Right ventricle myocardium superior (tissue), 1 donor: ENCODE measurements at regions not wholly inside any gene's neighbourhood (a gene's known extent, or its start where the extent isn't known, plus 50 kb on each side); places are given as distances from the start of the nearest gene placed in this dataset.
A peak's percentile ranks its signal among the peaks of the same experiment; 100 is the strongest.

Source experiments
- ATAC-seq: fragments of 200-7000 bp; cut with Tn5 transposase; one replicate; pipeline ENCODE4 v1.9.1; 2020; ENCODE audit warnings: mild to moderate bottlenecking; ENCODE audit not compliant: poor library complexity
- DNase-seq: peaks from one replicate; pipeline ENCODE4 v3.0.0-alpha.2; 2020
- intact Hi-C: fragments of 100-400 bp; cut with DNase I; formaldehyde crosslinking; loops from one replicate; pipeline ENCODE4 v1.11.2; 2022
- donor health status: DM: no; HTN: yes; CAD: no; lungs with severe emphysema.

DNA sequence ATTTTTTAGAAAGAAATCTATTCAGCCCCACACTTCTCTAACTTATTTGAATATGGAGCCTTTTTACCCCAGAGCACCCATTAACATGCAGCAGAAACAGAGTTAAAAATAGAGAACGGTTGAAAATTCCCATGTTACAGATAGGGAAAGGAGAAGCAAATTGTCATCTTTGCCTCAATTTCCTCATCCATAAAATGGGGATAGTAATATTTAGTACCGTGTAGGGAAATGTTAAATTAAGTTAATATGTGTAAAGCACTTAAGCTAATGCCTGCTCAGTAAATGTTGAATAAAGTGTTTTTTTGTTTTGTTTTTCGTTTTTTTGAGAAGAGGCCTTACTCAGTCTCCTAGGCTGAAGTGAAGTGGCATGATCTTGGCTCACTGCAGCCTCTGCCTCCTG is 50.3 kb downstream of the NAV1 start:
- ATAC-seq: no peak

DNA sequence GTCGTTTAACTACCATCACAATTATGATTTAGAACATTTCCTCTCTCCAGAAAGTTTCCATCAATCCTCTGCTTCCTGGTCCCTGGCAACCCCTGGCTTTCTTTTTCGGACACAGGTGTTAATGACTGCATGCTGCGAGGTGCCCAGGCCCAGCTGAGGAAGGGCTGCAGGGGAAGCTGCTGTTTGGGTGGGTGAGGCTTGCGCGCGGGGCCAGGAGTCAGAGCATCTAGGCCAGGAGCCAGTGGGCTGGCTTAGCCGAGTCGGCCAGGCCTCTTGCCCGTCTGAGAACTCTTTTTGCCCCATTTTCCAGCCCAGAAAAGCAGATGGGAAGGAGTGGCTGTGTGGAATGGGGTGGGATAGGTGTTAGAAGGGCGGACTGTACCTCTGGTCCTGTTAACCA is 51.5 kb downstream of the NAV1 start:
- no peak for ATAC-seq
- DNase-seq: no peak
- intact Hi-C loops: no loop called here

More for the DNA sequence above, 50.3 kb downstream of the NAV1 start:
- intact Hi-C loops: no loop called here
- DNase-seq: no peak

DNA sequence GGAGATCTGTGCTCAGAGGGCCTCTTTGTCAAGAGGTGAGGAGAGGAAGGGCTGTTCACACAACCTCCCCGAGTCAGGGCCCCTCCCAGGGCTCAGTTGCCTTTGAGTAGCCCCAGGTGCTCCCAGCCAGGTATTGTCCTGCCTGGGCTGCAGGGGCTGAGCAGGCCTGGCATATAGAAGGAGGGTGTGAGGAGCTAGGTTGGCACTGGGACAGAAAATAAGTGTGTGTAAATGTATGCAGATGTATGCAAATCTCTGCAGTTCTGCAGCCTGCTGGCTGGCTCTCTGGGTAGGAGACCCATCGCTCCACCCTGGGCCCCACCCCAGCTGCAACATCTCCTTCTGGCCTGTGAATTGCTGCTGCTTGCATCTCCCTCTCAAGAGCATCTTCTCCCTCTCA is 52.4 kb downstream of the NAV1 start:
- ATAC-seq (no peak), DNase-seq (no peak)
- intact Hi-C loops: no loop called here

DNA sequence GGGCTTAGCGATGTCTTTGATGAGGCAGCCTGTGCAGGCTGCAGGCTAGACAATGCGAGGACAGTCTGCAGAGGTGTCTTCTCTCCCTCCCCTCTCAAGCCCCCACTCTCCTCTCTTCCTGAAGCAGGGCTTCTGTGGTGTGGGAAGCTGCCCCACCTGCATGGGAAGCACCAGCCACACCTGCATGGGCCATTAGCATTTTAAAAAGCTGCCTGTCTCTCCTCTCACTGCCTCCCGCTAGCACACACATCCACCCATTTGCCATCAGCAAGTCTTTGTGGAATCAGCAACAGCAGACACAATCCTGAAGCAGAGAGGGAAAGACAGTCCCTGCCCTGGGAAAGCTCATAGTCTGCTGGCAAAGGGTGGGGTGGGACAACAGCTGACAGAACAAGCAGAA is 53.1 kb downstream of the NAV1 start:
- DNase-seq (no peak), ATAC-seq (no peak)
- intact Hi-C loops: no loop called here

DNA sequence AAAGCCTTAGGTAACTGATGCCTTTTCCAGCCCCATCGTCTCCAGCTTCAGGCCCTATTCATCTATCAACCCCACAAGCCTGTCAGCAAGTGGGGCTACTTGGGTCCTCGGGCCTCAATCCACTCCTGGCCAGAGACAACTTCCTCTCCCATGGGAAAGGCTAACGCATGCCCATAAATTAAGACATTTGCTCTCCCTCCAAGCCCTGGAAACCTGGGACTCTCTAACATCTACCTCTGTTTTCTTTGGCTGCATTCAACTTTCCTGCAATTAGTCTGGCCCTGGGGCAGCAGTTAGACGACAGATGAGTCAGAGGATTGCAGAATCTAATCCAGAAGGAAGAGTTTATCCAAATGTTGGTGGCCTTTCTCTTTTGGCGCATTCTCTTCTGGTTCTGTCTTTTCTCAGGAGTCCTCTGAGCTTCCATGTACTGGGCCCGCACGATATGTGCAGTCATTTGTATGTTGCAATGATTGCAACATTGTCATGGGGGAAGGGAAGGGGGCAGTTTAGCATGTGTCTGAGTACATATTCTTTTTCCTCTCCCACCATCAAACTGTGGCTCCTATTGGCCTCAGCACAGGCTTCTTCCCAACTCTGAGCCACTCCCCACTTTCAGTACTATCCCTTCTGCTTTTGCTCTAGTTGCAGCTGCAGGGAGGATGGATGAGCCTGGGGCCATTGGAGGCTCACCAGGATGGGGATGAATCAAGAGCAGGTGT is 54.4 kb downstream of the NAV1 start:
- DNase-seq (peak; percentile 48), ATAC-seq (peak; percentile 87)
- intact Hi-C loops: no loop called here

DNA sequence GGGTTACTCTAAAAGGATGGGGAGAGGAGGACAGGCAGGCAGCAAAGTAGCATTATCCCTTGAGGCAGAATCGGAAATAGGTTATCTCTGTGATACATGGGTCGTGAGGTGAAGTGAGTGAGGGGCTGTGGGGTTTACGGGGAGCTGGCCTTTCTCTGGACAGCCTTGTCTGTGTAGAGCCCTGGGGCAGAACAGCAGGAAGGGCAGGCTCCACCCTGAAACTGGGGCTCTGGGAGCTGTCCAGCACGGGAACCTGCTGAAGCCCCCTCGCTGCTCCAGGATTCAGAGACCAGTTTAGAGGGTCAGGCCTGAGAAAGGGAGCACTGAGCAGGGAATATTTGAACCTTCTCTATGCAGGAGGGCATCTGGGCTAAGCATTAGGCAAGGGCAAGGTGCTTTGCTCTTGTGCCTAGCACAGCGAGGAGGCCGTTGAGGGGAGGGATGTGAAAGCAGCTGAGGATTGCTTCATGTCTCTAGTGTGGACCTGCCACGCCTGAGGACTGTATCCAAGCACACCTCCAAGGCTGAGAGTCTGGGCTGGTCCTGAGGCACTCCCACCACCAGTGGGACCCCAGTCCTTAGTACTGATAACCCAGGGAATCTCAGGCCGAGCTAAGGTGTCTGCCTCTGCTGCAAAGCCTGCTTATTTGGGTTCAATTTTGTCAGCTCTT is 55.8 kb downstream of the NAV1 start:
- ATAC-seq (no peak), DNase-seq (no peak)
- intact Hi-C loops: no loop called here

DNA sequence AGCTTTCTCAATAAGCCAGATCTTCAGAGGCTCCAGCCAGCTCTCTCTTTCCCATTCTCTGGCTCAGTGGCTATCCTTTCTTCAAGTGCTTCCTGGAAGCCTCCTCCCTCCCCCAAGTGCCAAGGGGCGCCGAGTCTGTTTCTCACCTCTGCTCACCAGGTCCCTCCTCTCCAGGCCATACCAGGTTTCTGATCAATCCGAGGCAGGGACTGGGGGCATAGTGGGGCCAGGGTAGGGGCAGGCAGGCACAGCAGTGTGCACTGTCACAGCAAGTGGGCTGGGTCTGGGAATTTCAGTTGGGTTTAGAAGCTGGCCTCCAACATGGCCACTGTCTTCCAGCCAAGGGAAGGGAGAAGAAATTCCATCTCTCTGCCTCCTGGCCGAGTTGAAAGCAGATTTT is 56.5 kb downstream of the NAV1 start:
- ATAC-seq: no peak
- DNase-seq: no peak
- intact Hi-C loops: no loop called here

DNA sequence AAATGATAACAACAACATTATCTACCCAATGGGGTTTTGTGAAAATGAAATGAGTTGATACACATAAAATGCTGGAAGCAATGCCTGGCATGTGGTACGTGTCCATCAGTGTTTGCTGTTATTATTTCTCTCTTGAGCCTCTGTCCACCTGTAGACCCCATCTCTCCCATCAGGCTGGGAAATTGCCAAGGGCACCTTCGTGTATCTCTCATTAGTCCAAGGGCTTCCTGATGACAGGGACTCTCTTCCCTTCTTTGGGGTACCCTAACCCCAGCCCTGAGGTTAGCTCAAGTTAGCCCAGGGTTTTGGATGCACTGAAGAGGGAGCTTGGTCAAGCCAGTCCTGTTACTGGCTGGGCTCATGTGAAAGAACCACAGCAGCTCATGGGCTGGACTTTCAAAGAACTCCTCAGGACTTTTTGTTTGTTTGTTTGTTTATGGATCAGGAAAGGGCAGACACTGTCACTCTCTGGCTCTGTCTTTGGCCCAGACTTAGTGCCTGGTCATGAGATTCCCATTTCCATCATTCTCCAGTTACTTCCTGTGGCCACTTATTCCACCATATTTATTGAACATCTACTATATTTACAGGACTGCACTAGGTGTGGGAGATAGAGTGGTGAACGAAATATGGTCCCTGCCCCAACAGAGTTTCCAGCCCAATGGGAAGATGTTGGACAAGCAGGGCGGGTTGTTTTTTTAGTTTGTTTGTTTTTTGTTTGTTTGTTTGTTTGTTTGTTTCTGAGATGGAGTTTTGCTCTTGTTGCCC is 57.4 kb downstream of the NAV1 start:
- intact Hi-C loops: no loop called here
- ATAC-seq (no peak), DNase-seq (no peak)

DNA sequence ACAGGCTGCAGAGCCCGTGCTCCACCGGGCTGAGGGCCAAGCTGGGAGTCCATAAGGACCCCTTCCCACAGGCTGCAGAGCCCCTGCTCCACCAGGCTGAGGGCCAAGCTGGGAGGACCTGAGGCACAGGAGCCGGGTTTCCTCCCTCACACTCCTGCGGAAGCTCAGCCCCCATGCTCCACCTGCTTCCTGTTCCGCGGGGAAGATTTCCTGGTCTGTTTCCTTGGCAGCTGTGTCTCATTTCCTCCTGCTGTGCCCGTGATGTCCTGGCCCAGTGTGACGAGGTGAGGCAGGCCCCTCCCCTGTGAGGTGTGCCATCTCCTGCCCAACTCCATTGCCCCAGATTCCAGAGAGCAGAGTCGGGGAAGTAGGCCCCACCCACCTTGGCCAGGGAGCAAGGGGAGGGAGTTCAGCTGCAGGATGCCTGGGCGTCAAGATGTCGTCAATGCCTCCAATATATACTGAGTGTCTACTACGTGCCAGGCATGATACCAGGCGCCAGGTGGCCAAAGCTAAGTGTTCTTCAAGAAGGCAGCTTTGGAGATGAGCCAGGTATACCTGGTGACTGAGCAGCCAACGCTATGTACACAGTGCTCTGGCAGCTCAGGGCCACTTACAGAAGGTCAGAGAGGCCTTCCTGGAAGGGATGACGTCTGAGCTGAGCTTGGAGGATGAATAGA is 58.8 kb downstream of the NAV1 start:
- DNase-seq (peak; percentile 50), ATAC-seq (peak; percentile 14)
- intact Hi-C loops: no loop called here

DNA sequence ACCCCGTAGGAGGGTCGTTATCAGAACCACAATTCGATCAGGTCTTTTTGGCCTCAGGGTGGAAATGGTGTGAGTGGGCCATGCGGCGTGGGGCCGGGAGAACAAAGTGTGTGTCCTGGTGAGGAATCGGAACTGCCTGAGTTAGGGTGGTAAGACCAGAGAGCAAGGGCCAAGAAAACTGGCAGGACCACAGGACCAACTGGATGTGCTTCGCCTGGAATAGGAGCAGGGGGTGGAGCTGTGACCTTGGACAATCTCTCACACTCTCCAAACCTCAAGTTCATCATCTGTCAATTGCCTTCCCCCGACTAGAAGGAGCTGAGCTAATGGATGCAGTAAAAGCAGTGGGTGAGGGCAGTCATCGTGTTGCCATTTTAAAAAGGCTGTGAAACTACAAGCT is 59.5 kb downstream of the NAV1 start:
- ATAC-seq: no peak
- intact Hi-C loops: no loop called here
- DNase-seq: no peak

DNA sequence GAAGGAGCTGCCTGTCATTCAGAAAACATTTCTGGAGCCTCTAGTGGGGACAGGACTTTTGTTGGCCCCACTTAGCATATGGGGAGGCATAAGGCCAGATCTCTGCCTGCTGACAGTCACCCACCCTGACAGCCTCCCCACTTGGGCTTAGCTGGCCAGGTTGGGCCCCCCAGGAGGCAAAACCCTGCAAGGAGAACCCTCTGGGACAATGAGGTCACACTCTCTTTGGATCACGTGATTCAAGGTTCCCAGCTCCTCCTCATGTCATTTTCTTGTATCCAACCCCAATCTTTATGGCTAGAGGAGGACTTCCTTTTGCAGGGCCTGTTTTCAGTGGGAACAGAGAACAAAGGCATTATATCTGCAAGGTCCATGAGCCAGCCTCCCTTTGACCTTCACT is 60.0 kb downstream of the NAV1 start:
- intact Hi-C loops: no loop called here
- ATAC-seq: no peak
- no peak for DNase-seq

DNA sequence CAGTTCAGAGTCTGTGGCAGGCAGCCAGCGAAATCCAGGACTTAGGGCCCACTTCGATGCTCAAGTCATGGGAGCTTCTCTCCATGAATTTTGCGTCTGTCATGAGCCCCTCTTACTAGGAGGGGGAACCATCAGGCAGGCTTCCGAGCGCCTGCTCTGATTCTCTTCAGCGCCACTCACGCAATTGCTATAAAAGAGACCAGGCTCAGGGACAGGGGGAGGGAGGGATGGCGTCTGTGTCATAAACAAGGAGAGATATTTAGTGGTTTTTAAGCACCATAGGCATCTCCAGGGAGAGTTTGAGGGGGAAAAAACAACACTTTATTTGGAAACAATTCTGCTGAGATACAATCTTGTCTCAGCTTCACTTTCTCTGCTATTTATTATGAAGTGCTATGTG is 60.6 kb downstream of the NAV1 start:
- intact Hi-C loops: no loop called here
- DNase-seq (no peak), ATAC-seq (no peak)

DNA sequence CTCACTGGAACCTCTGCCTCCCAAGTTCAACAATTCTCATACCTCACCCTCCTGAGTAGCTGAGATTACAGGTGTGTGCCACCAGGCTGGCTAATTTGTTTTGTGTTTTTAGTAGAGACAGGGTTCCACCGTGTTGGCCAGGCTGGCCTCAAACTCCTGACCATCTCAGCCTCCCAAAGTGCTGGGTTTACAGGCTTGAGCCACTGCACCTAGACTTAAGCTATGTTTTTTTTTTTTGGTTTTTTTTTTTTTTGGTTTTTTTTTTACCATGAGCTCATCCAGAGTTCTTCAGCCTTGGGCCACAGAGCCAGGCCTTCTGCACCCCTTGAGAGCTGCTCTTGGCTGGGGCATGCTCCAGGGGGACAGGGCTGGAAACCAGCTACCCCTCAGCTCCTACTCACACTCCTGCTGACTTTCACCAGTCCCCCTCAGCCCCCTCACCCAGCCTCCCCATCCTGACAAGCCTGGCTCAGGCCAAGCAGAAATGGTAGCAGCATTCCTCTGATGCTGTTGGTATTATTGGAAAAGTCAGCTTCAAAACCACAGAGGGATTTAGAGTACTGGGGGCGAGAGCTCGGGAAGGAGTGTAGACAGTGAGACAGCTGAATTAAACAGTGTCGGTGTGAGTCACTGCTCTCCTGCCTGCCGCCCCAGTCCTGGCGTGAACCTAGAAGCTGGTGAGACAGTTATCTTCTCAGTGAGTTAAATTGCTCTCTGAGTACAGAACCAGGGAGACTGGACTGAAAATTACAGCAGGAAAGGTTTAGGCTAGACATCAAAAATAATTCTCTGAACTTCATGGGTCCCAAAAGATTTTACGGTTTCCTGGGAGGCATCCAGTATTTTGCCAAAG is 63.7 kb downstream of the NAV1 start:
- ATAC-seq (no peak), DNase-seq (no peak)
- intact Hi-C loops: no loop called here

DNA sequence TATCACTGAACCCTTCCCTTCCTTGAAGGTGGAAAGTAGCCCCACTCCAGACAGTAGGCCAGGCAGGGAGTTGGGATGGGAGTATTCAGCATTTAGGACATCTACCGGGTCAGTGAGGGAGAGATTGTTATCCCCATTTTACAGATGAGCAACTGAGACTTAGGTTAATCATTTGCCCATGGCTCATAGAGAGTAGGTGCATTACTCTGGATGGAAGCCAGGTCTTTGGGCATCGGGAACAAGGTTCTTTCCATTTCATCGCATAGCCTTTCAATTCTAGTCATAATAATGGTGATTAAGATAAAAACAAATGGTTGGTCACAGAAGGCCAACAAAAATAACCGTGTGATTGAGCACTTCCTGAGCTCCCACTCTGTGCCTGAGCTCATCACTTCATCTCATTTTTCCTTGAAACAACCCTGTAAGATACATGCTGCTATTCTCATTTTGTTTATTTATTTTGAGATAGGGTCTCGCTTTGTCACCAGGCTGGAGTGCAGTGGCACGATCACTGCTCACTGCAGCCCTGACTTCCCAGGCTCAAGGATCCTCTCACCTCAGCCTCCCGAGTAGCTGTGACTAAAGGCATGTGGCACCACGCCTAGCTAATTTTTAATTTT is 64.8 kb downstream of the NAV1 start:
- intact Hi-C loops: no loop called here
- ATAC-seq: no peak
- DNase-seq: no peak

DNA sequence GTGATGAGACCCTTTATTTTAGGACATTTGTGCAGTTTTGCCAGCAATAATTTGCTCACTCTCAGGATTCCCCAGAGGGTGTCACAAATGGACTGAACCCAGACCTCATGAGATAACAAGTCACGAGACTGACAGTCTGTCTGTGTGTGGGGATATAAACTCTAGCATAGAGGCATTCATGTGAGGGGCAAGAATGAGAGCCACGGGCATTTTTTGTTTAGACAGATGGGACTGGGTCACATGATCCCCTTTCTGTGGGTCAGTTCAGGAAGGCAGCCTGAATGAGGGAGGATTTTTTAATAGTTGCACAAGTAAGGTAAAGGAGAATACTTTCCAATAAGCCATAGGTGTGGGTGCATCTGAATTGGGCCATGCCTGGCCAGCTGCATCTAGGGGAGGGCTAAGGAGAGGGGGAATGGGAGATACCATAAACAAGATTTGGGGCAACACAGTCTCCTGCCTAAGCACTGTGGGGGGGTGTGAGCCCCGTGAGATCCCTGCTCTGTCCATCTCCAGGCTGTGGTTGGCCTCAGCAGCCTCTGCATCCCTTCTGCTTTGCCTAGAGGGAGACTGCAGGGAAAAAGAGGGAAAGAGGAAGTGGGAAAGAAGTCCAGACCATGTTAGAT is 66.6 kb downstream of the NAV1 start:
- DNase-seq: no peak
- intact Hi-C loops: no loop called here
- no peak for ATAC-seq

DNA sequence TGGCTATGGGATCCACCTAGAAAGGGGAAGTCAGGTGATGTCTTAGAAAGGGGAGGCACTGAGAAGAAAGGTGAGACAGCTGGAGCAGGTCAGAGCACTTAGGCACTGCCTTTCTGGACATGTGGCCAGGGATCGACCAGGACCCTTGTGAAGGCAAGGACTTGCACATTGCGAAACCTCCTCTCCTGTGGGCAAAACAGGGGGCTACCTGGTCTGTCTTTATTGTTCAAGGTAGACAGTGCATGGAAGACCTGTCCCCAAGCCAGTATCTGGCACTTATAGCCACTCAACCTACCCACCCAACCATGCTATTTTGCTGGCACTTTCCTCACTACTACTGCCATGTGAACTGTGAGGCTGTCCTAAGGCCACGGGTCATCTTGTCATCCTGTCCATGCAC is 67.2 kb downstream of the NAV1 start:
- ATAC-seq: no peak
- intact Hi-C loops: no loop called here

DNA sequence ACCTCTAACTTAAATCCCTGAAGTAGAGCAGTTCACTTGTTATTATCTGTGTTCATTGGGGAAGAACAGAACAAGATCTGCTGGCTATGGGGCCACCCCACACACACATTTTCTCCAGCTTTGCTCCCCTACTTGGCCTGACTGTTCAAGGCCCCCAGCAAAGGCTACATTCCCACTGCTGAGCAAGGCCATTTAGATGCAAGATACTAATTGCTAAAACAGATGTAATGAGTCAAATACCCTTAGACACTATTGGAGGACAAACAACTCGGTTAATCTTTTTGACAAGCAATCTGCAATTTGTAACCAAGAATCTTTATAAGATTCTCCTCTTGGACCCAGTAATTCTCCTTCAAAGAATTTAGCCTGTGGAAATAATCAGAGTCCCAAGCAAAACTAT is 67.7 kb downstream of the NAV1 start:
- ATAC-seq: no peak
- DNase-seq: no peak
- intact Hi-C loops: no loop called here

More for the DNA sequence above, 67.2 kb downstream of the NAV1 start:
- no peak for DNase-seq
